HK-2 (cell line): ENCODE measurements at regions not wholly inside any gene's neighbourhood (a gene's known extent, or its start where the extent isn't known, plus 50 kb on each side); places are given as distances from the start of the nearest gene placed in this dataset.
"Not testable (repeated sequence)": the region's sequence is repeated elsewhere in the genome, so short reads cannot be mapped to it uniquely, and the experiment has no call there.

Source experiments
- DNase-seq: peaks from one replicate; pipeline ENCODE4 v3.0.0-alpha.2; 2018; ENCODE audit not compliant: unreplicated experiment

DNA sequence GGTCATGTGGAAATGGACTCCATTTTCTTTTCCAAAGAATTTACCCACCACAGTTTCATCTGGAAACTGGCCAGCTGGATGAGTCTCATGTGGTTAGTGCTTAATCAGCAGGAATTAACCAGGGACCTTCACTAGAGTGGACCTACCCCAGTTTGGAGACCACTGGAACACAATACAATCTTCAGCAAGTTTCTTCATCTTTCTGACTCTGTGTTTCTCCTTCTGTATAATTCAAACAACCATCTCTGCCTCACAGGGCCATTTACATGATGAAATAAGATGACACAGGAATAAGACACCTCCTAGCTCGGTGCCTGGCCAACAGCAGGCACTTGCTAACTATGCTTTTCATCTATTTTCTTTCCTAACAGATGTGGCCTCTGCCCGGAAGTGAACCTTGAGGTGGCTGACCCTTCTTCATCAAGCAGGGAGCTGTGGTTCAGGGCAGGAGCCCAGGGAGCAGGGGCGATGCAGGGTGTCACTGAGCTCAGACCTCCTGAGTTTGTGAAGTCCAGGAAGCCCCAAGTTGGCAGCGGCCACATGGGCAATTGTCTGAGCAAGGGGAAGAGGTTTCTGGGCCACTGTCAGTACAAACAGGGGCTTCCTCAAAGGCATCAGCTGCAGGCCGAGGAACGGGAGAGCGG, 98.8 kb downstream of the SOD2 start:
- DNase-seq: no peak

DNA sequence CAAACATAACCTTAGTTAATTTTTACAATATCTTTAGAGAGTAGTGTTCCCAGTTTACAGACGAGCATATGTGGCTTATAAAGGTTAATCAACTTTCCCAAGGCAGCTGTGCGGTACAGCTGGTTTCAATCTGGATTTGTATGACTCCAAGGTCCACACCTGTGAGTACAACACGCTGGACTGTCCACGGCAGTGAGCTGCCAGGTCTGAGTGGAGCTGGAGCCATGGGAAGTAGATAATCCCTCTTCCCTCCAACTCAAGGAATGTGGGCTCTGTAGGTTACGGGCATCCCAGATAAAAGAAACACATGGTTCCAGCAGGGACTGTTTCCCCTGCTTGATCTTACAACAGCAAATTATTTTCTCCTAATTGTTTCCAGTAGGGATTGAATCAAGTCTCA, 102.2 kb downstream of the SOD2 start:
- no peak for DNase-seq

DNA sequence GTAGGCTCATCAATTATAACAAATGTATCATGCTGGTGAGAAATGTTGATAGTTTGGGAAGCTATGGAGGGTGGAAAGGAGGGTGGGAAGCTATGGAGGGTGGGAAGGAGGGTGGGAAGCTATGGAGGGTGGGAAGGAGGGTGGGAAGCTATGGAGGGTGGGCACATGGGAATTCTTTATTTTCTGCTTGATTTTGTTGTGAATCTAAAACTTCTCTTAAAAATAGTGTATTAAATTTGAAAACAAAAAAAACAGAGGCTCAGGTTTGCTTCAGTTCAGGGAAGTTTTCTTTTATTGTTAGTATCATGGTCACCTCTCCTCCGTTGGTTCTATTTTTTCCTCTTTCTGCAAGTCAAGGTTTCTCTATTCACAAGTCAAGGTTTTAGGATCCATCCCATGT, 106.4 kb downstream of the SOD2 start:
- DNase-seq: no peak

DNA sequence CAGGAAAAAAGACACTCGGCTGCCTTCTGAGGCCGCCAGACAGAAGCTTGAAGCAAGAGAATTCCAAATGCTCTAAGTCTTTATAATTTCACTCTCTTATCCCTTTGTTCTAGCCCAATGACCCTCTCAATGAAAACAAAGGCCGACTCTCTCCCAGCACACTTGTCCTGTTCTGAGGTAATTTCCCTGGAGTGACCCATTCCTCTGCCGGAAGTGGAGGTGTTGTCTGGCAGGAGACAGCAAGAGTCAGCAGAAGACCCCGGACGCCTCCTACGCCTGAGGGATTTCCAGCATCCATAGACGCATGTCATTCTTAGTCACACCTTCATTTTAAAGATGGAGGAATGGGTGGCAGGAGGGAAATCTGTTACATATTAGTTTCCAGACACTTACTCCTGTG, 110.3 kb downstream of the SOD2 start:
- no peak for DNase-seq

DNA sequence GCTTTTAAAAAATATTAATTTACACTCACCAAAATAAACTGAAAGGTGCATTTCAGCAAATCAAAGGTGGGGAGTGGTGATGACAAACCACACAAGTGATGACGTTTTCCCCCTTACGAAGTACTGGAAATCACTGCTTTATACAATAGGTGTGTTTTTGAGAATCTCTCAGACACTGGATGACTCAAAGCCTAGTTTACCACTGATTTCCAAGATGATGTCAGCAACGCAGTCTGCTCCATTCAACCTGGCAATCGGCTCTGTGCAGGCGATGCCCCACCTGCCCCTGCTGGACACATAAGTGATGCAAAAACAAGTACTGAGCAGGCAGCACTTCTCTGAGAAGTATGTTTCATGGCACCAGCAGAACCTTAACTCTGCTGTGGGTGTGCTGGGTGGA, 114.4 kb downstream of the SOD2 start:
- DNase-seq: no peak

DNA sequence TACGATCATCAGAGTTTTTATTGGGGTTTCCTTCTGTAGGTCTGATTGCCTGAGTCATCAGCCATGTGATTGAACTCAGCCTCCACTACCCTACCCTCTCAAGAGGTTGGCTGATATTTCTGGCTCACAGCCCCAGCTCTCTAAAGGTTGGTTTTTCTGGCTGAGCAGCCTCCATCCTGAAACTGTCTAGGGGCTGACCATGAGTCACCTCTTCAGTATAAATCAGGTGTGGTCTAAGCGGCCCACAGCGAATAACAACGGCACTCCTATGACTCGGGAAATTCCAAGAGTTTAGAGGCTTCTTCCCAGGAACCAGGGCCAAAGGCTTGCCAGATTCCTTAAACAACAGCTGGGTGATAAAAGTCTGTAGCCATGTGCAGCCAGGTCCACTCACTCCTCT, 115.5 kb downstream of the SOD2 start:
- peak; percentile 59 for DNase-seq

DNA sequence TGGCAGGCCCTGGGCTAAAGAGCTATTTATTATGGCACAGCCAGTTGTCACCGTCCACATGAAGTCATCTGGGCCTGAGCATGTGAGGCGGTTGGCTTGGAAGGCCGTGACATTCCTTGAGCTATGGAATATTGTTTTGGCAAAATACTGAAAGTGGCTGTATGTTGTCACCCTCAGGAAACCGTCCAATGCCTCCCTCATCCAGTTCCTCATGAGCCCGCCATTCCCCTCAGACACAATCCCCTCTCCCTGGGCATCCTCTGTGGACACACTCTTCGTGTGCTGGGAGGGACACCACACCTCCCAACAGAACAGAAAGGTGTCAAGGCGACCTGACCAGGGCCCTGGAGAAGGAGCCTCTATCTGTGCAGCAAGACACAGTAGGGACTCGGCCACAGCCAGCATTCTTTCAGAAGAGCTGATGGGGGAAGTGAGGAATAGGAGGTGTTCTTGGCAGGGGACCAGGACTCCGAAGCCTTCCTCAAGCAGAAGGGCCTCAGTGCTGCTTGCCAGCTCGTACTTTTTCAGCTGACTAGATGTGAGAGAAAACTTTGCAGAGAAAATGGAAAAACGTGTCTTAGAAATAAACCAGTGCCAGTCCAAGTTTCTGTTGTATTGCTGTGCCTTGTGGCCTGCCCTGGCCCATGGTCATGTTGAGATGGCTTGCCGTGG, 120.5 kb downstream of the SOD2 start:
- no peak for DNase-seq

DNA sequence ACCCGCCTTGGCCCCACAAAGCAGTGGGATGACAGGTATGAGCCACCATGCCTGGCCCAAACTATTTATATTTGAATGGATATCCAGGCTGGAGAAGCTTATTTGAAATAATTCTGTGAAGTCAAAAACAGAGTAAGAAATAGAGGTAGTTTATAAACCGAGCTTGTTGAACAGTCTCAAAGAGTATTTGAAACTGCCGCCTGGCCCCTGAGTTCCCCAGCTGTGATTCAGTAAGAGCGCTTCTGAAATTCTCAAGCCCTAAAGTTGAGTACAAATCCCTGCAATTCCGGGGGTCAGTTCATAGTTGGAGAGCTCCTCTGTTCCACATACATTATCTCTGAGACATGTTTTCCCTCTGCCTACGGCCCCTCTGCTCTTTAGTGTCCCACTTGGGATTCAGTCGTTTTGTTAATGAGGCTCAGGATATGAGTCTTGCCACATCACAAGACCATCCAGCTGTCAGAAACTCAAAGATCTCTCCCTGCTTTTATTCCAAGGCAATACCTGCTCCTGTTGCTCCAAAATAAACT, 127.8 kb downstream of the SOD2 start:
- DNase-seq: no peak

DNA sequence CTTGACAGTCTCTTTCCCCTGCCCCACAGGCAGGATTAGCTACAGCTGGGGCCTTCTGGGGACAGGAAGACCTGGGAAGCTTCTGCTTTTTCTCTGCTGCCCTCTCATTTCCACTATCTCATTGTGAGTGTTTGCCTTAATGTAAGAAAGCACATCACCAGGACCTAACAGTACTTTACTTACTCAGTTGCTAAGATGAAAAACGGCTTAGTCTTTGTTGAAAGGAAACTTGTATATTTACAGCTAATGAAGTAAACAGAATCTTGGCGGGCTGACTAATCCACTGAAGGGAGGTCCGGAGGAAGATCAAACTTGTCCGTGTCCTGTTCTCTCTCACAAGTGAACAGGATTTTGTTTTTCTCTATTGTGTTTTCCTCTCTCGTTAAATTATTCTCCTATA, 128.6 kb downstream of the SOD2 start:
- no peak for DNase-seq

DNA sequence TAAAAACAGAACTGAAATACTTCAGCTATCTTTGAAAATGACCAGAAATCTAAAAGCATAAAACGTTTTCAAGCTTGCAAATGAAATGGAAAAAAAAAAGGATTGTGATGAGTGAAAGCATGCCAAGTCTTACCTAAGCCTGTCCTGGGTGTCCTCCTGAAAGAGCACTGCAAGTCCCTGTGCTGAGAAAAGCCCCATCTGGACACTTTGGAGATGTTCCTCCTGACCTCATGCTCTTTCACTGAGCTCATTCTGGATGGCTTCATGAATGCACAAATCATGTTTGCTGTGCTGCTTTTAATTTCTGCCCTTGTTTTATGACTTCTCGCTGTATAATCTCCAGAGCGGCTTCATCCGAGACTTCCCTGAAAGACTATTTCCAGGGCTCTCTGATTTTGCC, 136.0 kb downstream of the SOD2 start:
- no peak for DNase-seq

DNA sequence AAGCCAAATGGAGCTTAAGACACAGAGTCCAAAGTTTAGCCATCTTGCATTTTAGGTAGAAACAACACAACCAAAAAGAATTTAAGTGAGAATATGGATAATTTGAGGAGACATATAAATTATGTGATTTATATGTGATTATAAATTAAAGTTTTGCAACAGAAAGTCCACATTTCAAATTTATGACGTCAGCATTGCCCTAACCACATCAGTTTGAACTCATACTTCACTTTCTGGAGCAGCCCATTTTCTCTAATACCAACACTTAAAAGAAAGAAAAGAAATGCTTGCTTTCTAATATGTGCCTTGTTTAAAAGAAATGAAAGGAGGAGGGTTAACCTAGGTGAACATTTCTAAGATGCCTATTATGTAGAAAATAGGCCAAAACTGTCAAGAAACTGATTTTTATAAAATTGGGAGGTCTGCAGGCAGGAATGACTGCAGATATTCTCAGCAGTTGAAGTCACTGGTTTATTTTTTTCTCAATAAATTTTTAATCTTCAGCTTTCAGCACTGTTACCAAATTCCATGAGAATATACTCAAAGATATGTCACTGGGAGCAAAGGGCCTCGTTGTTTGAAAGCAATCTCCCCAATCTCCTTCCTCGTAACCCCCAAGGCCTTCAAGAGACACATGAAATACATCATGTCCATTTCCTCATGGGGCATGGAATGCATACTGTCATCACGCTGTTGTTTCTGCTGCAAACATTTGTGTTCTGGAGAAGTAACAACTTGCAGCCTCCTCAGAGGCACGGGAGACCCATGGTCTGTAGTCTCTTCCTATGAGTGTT, 137.8 kb downstream of the SOD2 start:
- DNase-seq: no peak

DNA sequence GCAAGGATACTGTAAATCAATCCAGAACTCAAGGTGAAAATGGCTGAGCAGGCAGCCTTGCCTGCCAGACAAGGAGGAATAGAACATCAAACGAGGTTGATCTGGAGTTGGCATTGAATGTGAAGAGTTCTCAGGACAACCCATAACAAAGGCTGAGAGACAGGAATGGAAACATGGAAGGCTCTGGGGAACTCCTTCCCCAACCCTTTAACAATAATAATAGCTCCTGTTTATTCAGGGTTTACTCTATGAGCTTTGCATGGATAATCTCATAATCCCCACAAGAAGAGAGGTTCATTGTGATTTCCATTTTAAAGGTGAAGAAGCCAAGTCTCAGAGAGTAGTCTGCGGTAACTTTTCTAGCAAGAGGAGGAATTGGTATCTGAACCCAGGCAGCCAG, 151.7 kb downstream of the SOD2 start:
- DNase-seq: no peak

DNA sequence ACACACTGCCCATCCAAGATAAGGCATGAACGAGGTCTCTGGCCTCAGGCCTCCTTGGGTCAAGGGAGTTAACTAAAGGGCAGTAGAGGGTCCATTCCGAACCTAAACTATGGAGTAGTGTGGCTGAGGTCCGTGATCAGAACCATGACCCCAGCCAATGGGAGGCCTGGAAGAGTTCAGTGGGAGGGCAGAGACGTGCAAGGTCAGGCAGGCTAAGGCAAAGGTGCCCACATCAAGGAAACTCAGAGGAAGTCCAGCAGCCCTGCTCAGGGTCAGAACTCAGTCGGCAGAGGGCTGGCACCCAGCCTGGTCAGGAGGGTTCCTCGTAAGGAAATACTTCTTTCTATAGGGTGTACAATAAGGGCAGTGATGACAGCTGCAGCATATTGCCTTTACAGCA, 152.2 kb downstream of the SOD2 start:
- DNase-seq: no peak

DNA sequence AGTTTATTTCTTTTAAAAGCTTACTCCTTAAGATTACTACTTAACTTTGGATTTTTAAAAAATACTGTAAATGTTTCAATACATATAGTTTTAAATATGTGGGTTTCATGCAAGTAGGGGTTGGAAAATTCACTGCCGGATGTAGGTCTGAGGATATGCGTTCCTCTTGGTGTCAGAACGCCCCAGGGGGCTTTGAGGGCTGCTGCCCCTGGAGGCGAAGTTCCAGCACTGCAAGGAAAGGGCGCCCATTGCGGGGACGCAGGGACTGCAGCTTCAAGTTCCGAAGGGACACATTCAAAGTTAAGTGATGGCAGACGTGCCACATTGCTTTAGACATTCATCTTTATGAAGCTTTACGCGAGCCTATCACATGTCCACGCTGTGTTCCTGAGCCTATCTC, 152.9 kb downstream of the SOD2 start:
- no peak for DNase-seq

DNA sequence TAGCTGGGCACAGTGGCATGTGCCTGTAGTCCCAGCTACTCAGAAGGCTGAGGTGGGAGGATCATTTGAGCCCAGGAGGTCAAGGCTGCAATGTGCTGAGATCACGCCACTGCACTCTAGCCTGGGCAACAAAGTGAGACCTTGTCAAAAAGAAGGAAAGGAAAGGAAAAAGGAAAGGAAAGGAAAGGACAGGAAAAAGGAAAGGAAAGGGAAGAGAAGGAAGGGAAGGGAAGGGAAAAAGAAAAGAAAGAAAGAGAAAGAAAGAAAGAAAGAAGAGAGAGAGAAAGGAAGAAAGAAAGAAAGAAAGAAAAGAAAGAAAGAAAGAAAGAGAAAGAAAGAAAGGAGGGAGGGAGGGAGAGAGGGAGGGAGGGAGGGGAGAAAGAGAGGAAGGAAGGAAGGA, 155.0 kb downstream of the SOD2 start:
- not testable (repeated sequence) for DNase-seq

DNA sequence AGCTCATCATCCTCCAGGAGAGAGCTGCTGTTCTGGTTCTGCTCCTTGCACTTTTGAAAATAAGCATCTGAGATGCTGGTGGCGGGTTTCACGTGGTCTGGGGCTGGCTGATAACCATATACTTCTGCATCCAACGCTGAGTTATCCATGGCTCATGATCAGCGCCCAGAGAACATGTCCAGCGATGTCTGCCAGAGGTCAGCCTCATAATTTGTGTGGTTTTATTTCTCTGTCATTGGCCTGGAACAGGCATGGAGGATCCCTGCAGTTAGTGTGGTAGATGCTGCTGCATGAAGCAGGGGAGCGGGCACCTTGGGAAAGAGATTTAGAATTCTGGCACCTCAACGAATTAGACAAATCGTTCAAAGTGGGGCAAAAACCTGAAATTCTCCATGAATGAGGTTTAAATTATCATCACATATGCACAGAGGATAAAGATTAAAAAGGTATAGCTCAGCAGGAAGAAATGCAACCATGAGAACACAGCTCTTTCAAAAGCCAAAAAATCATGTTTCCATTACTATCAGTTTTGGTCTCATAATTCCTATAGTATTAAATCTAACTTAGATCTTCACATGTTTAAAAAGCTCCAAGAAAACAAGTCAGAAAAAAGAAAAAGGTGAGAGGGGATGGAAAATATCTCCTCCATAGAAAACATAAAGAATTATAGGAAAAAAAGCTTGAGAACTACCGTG, 157.2 kb downstream of the SOD2 start:
- no peak for DNase-seq

DNA sequence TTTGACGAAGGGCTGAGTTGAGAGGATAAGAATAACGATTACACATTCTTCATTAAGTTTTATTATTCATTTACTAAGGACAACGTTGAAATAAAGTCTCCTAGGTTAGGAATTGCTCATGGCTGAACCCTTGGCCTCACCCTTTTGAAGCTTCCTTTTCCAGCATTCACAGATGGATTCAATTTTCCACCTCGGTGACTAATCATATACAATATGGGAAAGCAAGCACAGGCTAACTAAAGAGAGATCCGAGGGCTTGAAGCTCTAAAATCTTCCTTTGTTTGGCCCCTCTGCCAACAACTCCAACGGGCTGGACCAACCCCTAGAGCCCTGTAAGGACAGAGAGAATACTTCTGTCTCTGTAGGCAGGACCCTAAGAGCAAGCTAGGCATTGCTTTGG, 159.5 kb downstream of the SOD2 start:
- DNase-seq: no peak

DNA sequence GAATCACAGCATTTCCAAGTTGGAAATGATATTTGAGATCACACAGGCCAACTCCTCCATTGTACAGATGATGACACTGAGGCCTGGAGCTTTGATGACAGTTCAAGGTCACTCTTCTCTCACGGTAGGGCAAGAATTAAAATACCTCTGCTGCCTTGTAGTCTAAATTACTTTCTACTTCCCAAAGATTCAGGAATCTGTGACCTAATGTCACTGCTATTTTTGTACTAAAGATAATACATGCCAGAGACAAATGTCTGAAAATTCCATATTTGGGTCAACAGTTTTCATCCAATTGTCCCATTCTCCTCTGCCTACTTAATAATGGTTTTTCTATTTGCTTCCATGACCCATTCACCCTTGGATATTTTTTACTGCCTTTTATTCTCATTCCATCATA, 160.0 kb downstream of the SOD2 start:
- DNase-seq: no peak

DNA sequence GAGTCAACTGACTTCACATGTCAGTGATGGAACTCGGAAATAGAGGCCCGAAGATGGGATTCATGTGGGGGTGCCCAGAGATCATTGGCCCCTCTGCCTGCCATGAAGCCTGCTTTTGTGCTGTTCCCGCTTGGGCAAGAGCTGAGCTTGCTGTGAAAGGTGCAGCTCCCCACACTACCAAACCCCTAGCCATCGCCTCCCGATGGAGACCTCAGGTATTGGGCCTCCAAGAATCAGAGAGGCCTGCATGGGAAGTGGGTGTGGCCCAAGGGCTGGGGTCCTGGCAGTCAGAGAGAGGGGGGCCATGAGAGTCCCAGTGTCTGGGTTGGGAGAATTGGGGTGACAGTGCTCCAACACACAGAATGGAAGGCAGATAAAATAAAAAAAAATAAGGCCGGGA, 160.9 kb downstream of the SOD2 start:
- DNase-seq: no peak

DNA sequence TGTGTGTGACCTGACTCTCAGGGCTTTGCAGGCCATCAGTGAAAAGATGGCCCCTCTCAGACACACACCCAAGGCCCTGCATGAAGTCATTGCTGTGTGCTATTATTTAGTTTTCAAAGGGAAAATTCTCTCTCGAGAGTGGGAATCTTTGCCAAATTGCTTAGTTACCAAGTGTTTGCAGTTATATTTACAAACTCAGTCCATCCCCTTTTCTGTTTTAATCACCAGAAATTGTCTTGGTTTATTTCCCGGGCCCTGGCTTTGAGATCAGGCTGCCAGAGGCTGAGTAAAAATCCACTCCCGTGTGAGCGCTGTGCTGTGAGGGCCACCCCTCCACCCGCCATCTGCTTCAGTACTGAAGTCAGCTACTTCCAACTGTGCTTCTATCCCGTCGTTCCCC, 163.1 kb downstream of the SOD2 start:
- no peak for DNase-seq

DNA sequence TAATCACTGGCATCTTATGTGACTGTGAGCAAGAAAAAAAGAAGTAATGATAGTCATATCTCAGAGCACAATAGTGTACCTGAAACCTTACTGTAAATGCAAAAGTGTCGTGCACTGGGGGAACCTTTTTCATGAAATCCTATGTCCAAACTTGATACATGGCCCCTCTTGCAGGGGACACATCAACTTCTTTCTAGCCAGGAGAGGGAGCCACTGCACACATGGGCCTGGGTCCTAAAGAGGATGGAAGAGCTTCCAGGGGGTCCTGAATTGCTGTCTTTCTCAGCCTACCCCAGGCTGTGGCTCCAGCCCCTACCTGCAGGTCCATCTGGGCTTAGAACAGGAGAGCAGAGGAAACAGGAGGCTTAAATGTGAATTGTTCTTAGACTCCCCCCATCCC, 165.7 kb downstream of the SOD2 start:
- DNase-seq: no peak

DNA sequence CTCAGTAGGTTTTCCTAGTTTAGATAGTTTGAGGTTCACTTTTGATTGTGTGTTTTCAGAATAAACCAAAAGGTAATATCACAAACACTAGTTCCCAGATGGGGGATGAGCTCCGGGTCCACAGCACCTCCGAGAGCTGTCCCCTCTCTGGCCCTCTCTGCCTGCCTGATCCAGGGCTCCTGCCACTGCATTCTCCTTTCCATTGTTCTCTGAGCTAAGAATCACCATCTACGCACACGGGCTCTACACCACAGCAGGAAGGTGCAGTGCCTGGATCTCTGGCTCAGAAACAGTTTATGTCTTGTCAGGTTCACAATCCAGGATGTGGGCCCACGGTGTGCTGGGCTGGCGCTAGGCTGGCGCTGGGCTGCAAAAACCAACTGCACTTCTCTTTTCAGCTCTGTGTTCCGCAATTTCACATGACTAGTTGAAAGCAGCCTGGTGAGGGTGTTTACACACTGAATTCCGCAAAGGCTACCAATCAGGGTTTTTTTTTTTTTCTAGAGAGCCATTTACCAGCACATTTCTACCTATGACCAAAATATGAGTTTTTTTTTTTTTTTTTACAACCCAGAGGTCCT, 167.5 kb downstream of the SOD2 start:
- DNase-seq: no peak
